Glutamatergic neuron (in vitro differentiated cells): ENCODE measurements at regions not wholly inside any gene's neighbourhood (a gene's known extent, or its start where the extent isn't known, plus 50 kb on each side); places are given as distances from the start of the nearest gene placed in this dataset.

ENCODE experiments used
- DNase-seq: peaks from one replicate; pipeline ENCODE4 v3.0.0; 2022
- H3K27ac Mint-ChIP-seq: one replicate; pipeline ENCODE4 v1.8.0; 2020; ENCODE audit warnings: mild to moderate bottlenecking, mixed read lengths, inconsistent platforms; ENCODE audit not compliant: unreplicated experiment
- H3K27me3 Mint-ChIP-seq: one replicate; pipeline ENCODE4 v1.8.0; 2020; ENCODE audit warnings: mild to moderate bottlenecking, moderate library complexity, mixed read lengths, inconsistent platforms; ENCODE audit not compliant: unreplicated experiment
- H3K36me3 Mint-ChIP-seq: one replicate; pipeline ENCODE4 v1.8.0; 2020; ENCODE audit warnings: mild to moderate bottlenecking, mixed read lengths, inconsistent platforms; ENCODE audit not compliant: unreplicated experiment
- H3K4me1 Mint-ChIP-seq: one replicate; pipeline ENCODE4 v1.8.0; 2020; ENCODE audit warnings: mild to moderate bottlenecking, low read depth, mixed read lengths, inconsistent platforms; ENCODE audit not compliant: unreplicated experiment
- H3K4me3 Mint-ChIP-seq: one replicate; pipeline ENCODE4 v1.8.0; 2020; ENCODE audit warnings: mild to moderate bottlenecking, mixed read lengths, inconsistent platforms; ENCODE audit not compliant: unreplicated experiment
- H3K9me3 Mint-ChIP-seq: one replicate; pipeline ENCODE4 v1.8.0; 2020; ENCODE audit warnings: mild to moderate bottlenecking, moderate library complexity, mixed read lengths, inconsistent platforms; ENCODE audit not compliant: unreplicated experiment
- CTCF ChIP-seq: fragments of 200-600 bp; sonication (generic); IDR thresholded peaks from one replicate; pipeline ENCODE4 v1.5.0; 2021; ENCODE audit not compliant: partially characterized antibody, unreplicated experiment

- no peaks in the 10 kb centered on the region for H3K36me3 Mint-ChIP-seq
- no peaks in the 10 kb centered on the region for H3K4me1 Mint-ChIP-seq
- H3K4me3 Mint-ChIP-seq, result no peak overlapping the region
- no peak for TF ChIP-seq CTCF
- DNase-seq, result no peak
- H3K27me3 Mint-ChIP-seq, result peaks cover 3% of the 10 kb centered on the region
- no peak overlapping the region for H3K27ac Mint-ChIP-seq
- H3K9me3 Mint-ChIP-seq, result no peaks in the 10 kb centered on the region
Measured at GRCh38 chr2:10995366-10995970, 83.7 kb downstream of the KCNF1 start.

- H3K36me3 Mint-ChIP-seq, result peaks cover 8% of the 10 kb centered on the region
Measured at GRCh38 chr2:11004199-11004598, 92.5 kb downstream of the KCNF1 start.

GRCh38 chr2:11005032-11005431 lies 93.3 kb downstream of the KCNF1 start:
- Mint-ChIP-seq H3K9me3 (peaks cover 11% of the 10 kb centered on the region), H3K36me3 (peaks cover 8% of the 10 kb centered on the region), H3K4me1 (peaks cover 25% of the 10 kb centered on the region), H3K27ac (no peak overlapping the region), H3K27me3 (peaks cover 11% of the 10 kb centered on the region), H3K4me3 (no peak overlapping the region)
- no peak for DNase-seq
- TF ChIP-seq CTCF, result no peak

More at GRCh38 chr2:11004199-11004598, 92.5 kb downstream of the KCNF1 start:
- H3K27me3 Mint-ChIP-seq, result peaks cover 4% of the 10 kb centered on the region
- H3K4me3 Mint-ChIP-seq, result no peak overlapping the region
- TF ChIP-seq CTCF, result no peak
- no peak for DNase-seq
- H3K4me1 Mint-ChIP-seq, result peaks cover 18% of the 10 kb centered on the region
- H3K27ac Mint-ChIP-seq, result no peak overlapping the region
- H3K9me3 Mint-ChIP-seq, result peaks cover 4% of the 10 kb centered on the region

GRCh38 chr2:11006191-11006590 lies 94.5 kb downstream of the KCNF1 start:
- DNase-seq, result no peak
- H3K27ac Mint-ChIP-seq, result no peak overlapping the region
- peaks cover 8% of the 10 kb centered on the region for H3K36me3 Mint-ChIP-seq
- no peak overlapping the region for H3K4me3 Mint-ChIP-seq
- H3K27me3 Mint-ChIP-seq, result peaks cover 16% of the 10 kb centered on the region
- peaks cover 34% of the 10 kb centered on the region for H3K4me1 Mint-ChIP-seq
- no peak for TF ChIP-seq CTCF
- peaks cover 19% of the 10 kb centered on the region for H3K9me3 Mint-ChIP-seq

GRCh38 chr2:11007331-11008264 lies 95.9 kb downstream of the KCNF1 start:
- DNase-seq, result no peak
- Mint-ChIP-seq H3K4me1 (peaks cover 34% of the 10 kb centered on the region), H3K9me3 (peaks cover 23% of the 10 kb centered on the region), H3K27me3 (peaks cover 13% of the 10 kb centered on the region), H3K36me3 (no peaks in the 10 kb centered on the region), H3K4me3 (peak overlapping the region; percentile 2), H3K27ac (peak overlapping the region; percentile 6)
- TF ChIP-seq CTCF, result no peak
